GM19468 (cell line): ENCODE measurements at regions not wholly inside any gene's neighbourhood (a gene's known extent, or its start where the extent isn't known, plus 50 kb on each side); places are given as distances from the start of the nearest gene placed in this dataset.

ENCODE experiments used
- ATAC-seq: cut with Tn5 transposase; IDR thresholded peaks from one replicate; pipeline ENCODE4 v1.9.1; 2021; ENCODE audit warnings: mild to moderate bottlenecking, moderate library complexity, moderate number of reproducible peaks; ENCODE audit not compliant: unreplicated experiment; ENCODE audit errors: extremely low read depth

DNA sequence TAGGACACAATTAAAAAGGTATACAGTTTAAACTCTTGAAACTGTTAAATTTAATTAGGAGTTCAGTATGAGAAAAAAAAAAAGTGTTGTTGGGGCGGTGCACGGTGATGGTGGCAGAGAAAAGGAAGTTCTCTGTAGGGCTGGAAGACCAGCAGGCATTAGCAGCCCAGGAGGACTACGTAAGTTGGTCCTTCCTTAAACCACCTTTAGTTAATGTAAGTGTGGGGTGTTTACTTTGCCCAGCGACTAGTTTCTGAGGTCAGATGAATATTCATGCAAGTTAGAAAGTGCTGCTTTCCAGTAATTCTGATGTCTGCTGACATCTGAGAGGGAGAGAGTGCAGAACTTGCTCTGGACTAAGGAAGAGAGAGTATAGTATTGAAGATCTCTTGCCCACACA lies 54.9 kb downstream of the NKX2-1 start:
- no peak for ATAC-seq

DNA sequence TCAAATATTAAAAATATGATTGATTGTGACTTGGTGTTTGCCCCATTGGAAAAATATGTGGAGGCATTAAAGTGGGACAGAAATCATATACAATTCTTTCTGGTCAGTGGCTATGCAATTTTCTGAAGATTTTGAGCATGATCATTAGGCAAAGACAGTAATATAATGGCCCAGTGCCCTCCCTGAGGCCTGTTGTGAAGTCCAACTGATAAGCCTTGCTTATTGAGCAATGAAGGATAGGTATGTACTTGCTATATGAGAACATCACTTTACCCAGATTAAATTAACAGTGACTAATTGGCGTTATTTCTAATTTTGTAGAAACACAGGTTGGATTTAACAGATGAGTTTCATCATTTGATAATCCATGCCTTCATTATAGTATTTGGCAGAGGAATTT lies 57.1 kb downstream of the NKX2-1 start:
- ATAC-seq = no peak

DNA sequence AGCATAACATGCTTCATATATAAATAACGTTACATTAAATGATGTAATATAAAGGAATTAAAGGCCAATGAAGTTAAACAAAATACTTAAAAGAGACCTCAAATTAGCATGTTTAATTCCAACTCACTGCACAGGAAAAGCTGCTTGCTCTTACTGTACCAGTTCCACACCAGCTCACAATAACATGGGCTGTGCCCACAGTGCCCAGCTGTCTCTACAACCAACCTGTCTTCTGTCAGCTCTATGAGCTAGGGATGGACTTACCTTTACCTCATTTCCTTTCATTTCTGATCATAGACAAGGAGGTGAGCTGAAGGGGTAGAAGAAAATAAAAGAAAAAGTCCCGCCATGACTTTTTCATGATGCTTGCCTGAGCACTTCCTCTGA lies 64.8 kb downstream of the NKX2-1 start:
- ATAC-seq = no peak

GRCh38 chr14:36454599-36455240 lies 65.3 kb downstream of the NKX2-1 start:
- ATAC-seq = no peak

GRCh38 chr14:36452860-36453259 lies 67.2 kb downstream of the NKX2-1 start:
- no peak for ATAC-seq

- ATAC-seq = no peak
Observed at GRCh38 chr14:36451310-36452065, 68.5 kb downstream of the NKX2-1 start.

- ATAC-seq = no peak
Observed at GRCh38 chr14:36450550-36450949, 69.5 kb downstream of the NKX2-1 start.

DNA sequence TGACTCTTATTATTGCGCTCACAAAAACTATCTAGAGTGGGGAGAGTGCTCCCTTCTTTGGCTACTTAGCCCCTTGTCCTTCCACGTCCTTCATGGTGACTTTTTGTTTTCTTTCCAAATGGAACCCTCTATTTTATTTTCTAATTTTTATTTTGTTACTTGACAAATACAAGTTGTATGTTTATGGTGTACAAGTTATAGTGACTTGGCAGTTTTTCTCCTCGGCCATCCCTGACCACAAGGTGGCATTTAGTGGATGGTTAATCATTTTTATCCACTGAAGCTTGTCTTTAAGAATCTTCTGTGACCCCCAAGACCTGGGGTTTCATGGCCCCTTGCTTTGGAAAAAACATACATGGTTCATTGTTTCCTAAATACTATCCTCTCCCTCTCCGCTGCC lies 70.1 kb downstream of the NKX2-1 start:
- no peak for ATAC-seq

DNA sequence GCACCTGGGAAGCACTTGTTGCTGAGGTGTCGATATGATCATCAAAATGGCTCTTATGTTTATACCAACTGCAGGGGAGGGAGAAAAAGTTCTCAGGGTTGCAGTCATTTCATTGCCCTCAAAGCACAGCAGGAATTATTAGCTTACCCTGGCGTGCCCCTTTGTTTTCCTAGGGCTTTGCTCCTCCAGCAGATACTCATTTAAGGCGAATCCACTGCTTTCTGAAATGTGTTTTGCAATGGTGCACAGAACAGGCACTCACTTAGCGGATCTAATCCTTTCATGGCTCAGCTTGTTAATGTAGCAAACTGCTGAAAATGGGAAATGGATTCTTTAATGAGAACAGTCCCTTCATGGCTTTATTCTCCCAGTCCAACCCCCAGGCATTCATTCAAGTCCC lies 76.7 kb downstream of the NKX2-1 start:
- ATAC-seq = no peak

DNA sequence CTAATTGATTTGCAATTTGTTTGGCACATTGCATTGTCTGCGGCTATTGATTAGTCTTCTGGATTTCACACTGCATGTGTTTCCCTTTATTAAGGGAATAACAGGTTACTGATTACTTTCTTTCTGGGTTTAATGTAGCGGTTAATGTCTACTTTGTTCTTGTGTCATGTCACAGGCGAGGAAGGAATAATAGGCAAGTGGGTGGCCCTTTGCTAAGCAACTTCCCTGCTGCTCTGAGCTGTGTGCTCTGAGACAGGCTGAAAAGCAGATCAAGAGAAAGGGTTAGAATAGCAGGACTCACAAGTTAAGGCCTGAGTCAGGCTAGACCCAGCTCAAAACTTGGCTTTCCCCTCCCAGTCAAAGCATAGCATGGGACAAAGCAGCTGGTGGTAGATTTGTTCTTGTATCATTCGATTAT lies 77.2 kb downstream of the NKX2-1 start:
- ATAC-seq = no peak

GRCh38 chr14:36441283-36441682 lies 78.7 kb downstream of the NKX2-1 start:
- ATAC-seq = no peak

- no peak for ATAC-seq
Observed at GRCh38 chr14:36439766-36440165, 80.3 kb downstream of the NKX2-1 start.

DNA sequence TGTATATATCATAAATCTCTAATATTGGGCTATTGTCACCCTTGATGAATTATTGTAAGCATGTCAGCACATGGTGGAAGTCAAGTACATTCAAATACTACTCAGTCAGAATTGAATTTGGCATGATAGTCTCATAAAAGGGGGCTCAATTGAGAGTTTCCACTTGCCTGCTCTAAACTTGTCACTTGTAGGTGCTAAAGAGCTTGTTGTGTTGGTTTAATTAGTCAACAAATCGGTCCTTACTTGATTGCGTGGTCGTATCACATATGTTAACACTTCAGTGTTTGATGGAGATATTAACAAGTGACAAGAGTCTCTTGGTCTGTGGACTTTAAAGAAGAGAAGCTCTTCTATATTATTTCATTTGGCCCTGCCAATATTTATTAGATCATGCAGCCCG lies 81.1 kb downstream of the NKX2-1 start:
- ATAC-seq = no peak

- no peak for ATAC-seq
Observed at GRCh38 chr14:36430662-36431084, 89.4 kb downstream of the NKX2-1 start.

GRCh38 chr14:36430169-36430568 lies 89.9 kb downstream of the NKX2-1 start:
- ATAC-seq = no peak

GRCh38 chr14:36429692-36430091 lies 90.3 kb downstream of the NKX2-1 start:
- ATAC-seq = no peak

- ATAC-seq = no peak
Observed at GRCh38 chr14:36428350-36428749, 91.7 kb downstream of the NKX2-1 start.

DNA sequence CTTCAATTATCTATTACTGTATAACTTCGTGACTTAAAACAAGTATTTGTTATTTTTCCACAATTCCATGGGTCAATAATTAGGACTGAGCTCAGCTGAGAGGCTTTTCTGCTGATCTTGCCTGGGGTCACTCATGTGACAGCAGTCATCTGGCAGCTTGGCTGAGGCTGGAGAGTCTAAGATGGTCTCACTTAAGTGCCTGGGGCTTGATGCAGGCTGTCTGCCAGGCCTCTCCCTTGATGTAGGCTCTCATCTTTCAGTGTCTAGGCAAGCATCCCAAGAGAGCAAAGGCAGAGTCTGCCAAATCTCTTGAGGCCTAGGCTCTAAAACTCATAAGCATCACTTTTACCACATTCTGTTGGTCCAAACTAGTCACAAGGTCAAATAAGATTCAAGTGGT lies 93.2 kb downstream of the NKX2-1 start:
- ATAC-seq = no peak

DNA sequence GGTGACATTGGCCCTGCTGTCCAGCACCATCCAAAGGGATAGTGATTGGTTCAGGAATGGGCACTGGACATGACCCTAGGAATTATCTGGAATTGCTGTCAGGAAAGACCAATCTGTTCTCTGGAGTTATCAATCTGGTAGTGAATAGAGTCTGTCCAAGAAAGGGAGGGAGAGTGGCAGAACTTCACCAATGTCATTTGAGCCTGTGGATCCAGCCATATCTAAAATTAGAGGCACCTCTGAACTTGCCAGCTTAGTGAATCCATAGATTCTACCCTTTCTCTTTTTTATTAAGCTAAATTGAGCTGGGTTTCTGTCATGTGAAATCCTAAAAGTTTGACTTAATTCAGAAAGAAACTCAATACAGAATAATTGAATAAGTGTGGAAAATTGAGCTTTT lies 93.9 kb downstream of the NKX2-1 start:
- ATAC-seq = no peak

DNA sequence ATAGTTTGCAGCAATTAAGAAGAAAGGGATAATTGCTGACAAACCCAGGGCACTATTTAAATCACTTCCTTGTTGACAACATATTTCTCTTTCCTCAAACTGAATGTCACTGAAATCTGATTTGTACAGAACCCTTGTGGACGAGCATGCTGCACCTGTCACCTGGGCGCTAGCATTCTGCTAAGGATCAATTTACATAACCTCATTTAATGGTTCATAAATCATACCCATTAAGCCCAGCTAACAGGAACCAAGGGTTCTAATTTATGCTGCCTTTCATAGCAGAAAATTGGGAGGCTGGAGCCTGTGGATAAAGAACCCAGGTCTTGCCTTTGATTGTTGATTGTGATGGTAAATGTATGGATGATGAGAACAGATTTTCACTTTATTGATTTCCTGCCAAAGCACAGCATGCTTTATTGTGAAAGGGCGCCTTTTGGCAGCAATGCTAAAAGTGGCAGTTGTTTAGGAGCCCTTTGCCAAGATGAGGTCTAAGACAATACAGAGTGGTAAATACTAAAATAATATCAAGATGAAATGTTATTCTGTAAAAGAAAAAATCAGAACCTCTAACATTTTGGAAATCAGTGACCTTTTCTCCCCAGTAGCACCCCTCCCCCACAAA lies 95.4 kb downstream of the NKX2-1 start:
- ATAC-seq = no peak

DNA sequence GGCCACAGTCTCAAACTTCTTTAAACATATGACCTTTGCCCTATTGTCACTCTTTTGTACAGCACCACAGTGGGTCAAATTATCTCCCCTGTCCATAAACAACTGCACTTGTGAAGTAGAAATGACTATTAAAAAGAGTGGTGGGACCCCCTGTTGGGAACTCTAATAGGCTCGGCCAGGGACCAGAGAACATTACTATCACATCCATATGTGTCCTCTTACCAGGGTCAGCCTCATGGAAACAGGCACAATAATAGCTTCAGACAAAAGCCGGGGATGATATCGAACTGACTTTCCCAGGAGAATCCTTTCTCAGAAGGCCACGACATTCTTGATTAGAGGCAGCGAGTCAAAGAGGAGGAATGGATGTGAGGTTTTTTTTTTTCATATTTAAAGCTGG lies 96.6 kb downstream of the NKX2-1 start:
- ATAC-seq = no peak
